Panc1 (cell line): ENCODE measurements at regions not wholly inside any gene's neighbourhood (a gene's known extent, or its start where the extent isn't known, plus 50 kb on each side); places are given as distances from the start of the nearest gene placed in this dataset.

Experiments used
- ATAC-seq: fragments of 200-7000 bp; cut with Tn5 transposase; 2 replicates; pipeline ENCODE4 v1.9.1; 2020; ENCODE audit warnings: mild to moderate bottlenecking, moderate library complexity
- BruUV-seq: library from RNA; stranded (reverse); fragments of 400-500 nt; replicated peaks from 2 replicates; lab custom pipeline; 2021; lab: Mats Ljungman, UMichigan
- CTCF ChIA-PET: fragments of 300-600 bp; sonication (Branson Sonifier 250); formaldehyde crosslinking; loops from one replicate; lab custom pipeline; 2022; ENCODE audit warnings: antibody characterized with exemption; lab: Charles Lee
- POLR2A ChIA-PET: fragments of 300-600 bp; sonication (Branson Sonifier 250); formaldehyde crosslinking; loops from one replicate; lab custom pipeline; 2022; ENCODE audit warnings: antibody characterized with exemption; lab: Charles Lee
- DNase-seq: peaks from one replicate; pipeline ENCODE4 v3.0.0-alpha.2; 2010; ENCODE audit warnings: low read depth, low spot score
- H3K27ac ChIP-seq: 2 replicates; pipeline ENCODE4 v1.5.1; 2011; ENCODE audit warnings: mild to moderate bottlenecking, low read length, inconsistent platforms
- H3K27me3 ChIP-seq: fragments of 200-500 bp; sonication (Bioruptor generic); 2 replicates; pipeline ENCODE4 v1.6.0; 2014; ENCODE audit warnings: low read length, inconsistent platforms; ENCODE audit not compliant: control insufficient read depth, insufficient read depth
- H3K36me3 ChIP-seq: fragments of 200-500 bp; sonication (Bioruptor generic); 2 replicates; pipeline ENCODE4 v1.5.1; 2014; ENCODE audit warnings: inconsistent platforms, mild to moderate bottlenecking, low read length, moderate library complexity; ENCODE audit not compliant: control insufficient read depth, insufficient read depth
- H3K4me1 ChIP-seq: 2 replicates; pipeline ENCODE4 v1.5.1; 2011; ENCODE audit warnings: inconsistent platforms, mild to moderate bottlenecking, low read length, moderate library complexity; ENCODE audit not compliant: control insufficient read depth, insufficient read depth
- H3K4me3 ChIP-seq, 2 experiments: 2 replicates each; pipeline ENCODE4 v1.5.1; 2011 to 2012; ENCODE audit warnings: low read depth in 2 of 2, low read length in 2 of 2, mild to moderate bottlenecking in 2 of 2, inconsistent platforms in 1 of 2, moderate library complexity in 1 of 2
- H3K9me3 ChIP-seq: fragments of 200-500 bp; sonication (Bioruptor generic); 2 replicates; pipeline ENCODE4 v1.5.1; 2014; ENCODE audit warnings: low read depth, mild to moderate bottlenecking, inconsistent platforms, low read length, moderate library complexity; ENCODE audit not compliant: control insufficient read depth, insufficient read depth
- POLR2AphosphoS5 ChIP-seq: IDR thresholded peaks from 2 replicates; pipeline ENCODE4 v1.6.1; 2012; ENCODE audit warnings: mild to moderate bottlenecking, low read depth, low read length, moderate library complexity
- TCF7L2 ChIP-seq: IDR thresholded peaks from 2 replicates; pipeline ENCODE4 v1.6.1; 2011; ENCODE audit warnings: mild to moderate bottlenecking, low read depth, low read length, inconsistent platforms
- in situ Hi-C: cut with HindIII; loops from 2 replicates; pipeline ENCODE4 v1.10.0; 2016; ENCODE audit warnings: low sequenced_read_pairs, low pct_unique_long_range_greater_than_20kb
- intact Hi-C: fragments of 100-400 bp; cut with micrococcal nuclease; formaldehyde crosslinking; loops from one replicate; pipeline ENCODE4 v1.10.0; 2022; ENCODE audit not compliant: unreplicated experiment
- TF ChIP-seq, protein P1 (sequence below): fragments of 450-650 bp; IDR thresholded peaks from 2 replicates; pipeline ENCODE4 v1.5.1; 2017; ENCODE audit warnings: mild to moderate bottlenecking
- TF ChIP-seq, protein P2 (sequence below), 2 experiments: IDR thresholded peaks; 2 replicates each; pipeline ENCODE4 v1.6.1; 2011 to 2012; ENCODE audit warnings: low read depth in 2 of 2, control low read depth in 1 of 2, low read length in 1 of 2, mild to moderate bottlenecking in 1 of 2, moderate library complexity in 1 of 2; ENCODE audit not compliant: insufficient read depth in 1 of 2

GRCh38 chr7:51459809-51460208 lies 143.2 kb upstream of the COBL start:
- H3K27ac ChIP-seq, result no peak overlapping the region
- H3K9me3 ChIP-seq, result no peaks in the 10 kb centered on the region
- H3K4me1 ChIP-seq, result no peaks in the 10 kb centered on the region
- ChIA-PET CTCF (interaction anchor here (0.7 kb wide), 1 partner anchor 24 kb away, joined by 6 read pairs; no protein-coding TSS in a partner anchor), POLR2A (no interaction called here)
- H3K36me3 ChIP-seq, result no peaks in the 10 kb centered on the region
- ATAC-seq (no peak), DNase-seq (no peak)
- TF ChIP-seq, protein P1, sequence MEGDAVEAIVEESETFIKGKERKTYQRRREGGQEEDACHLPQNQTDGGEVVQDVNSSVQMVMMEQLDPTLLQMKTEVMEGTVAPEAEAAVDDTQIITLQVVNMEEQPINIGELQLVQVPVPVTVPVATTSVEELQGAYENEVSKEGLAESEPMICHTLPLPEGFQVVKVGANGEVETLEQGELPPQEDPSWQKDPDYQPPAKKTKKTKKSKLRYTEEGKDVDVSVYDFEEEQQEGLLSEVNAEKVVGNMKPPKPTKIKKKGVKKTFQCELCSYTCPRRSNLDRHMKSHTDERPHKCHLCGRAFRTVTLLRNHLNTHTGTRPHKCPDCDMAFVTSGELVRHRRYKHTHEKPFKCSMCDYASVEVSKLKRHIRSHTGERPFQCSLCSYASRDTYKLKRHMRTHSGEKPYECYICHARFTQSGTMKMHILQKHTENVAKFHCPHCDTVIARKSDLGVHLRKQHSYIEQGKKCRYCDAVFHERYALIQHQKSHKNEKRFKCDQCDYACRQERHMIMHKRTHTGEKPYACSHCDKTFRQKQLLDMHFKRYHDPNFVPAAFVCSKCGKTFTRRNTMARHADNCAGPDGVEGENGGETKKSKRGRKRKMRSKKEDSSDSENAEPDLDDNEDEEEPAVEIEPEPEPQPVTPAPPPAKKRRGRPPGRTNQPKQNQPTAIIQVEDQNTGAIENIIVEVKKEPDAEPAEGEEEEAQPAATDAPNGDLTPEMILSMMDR, result no peak
- TF ChIP-seq, protein P2, sequence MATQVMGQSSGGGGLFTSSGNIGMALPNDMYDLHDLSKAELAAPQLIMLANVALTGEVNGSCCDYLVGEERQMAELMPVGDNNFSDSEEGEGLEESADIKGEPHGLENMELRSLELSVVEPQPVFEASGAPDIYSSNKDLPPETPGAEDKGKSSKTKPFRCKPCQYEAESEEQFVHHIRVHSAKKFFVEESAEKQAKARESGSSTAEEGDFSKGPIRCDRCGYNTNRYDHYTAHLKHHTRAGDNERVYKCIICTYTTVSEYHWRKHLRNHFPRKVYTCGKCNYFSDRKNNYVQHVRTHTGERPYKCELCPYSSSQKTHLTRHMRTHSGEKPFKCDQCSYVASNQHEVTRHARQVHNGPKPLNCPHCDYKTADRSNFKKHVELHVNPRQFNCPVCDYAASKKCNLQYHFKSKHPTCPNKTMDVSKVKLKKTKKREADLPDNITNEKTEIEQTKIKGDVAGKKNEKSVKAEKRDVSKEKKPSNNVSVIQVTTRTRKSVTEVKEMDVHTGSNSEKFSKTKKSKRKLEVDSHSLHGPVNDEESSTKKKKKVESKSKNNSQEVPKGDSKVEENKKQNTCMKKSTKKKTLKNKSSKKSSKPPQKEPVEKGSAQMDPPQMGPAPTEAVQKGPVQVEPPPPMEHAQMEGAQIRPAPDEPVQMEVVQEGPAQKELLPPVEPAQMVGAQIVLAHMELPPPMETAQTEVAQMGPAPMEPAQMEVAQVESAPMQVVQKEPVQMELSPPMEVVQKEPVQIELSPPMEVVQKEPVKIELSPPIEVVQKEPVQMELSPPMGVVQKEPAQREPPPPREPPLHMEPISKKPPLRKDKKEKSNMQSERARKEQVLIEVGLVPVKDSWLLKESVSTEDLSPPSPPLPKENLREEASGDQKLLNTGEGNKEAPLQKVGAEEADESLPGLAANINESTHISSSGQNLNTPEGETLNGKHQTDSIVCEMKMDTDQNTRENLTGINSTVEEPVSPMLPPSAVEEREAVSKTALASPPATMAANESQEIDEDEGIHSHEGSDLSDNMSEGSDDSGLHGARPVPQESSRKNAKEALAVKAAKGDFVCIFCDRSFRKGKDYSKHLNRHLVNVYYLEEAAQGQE (IDR thresholded peaks at IDR 0.05; ENCODE audit: insufficient read depth in 1 of 2, low read depth in 2 of 2, low read length in 1 of 2), result no peak
- TF ChIP-seq TCF7L2 (no peak), POLR2AphosphoS5 (no peak)
- no TSS peak for BruUV-seq
- no peaks in the 10 kb centered on the region for H3K27me3 ChIP-seq
- intact Hi-C loops, result no loop called here
- no peak overlapping the region for H3K4me3 ChIP-seq
- in situ Hi-C loops, result no loop called here

- H3K36me3 ChIP-seq, result no peaks in the 10 kb centered on the region
These were observed 142.1 kb upstream of the COBL start for GRCh38 chr7:51458693-51459092.

More at GRCh38 chr7:51458693-51459092, 142.1 kb upstream of the COBL start:
- in situ Hi-C loops, result no loop called here
- Histone ChIP-seq H3K4me1 (no peaks in the 10 kb centered on the region), H3K27ac (no peak overlapping the region), H3K9me3 (no peaks in the 10 kb centered on the region), H3K4me3 (no peak overlapping the region), H3K27me3 (no peaks in the 10 kb centered on the region)
- intact Hi-C loops, result no loop called here
- ChIA-PET CTCF (no interaction called here), POLR2A (no interaction called here)
- DNase-seq, result no peak
- no TSS peak for BruUV-seq
- no peak for TF ChIP-seq POLR2AphosphoS5
- TF ChIP-seq, protein P1, result no peak
- no peak for ATAC-seq
